Fibroblast of lung (primary cell): ENCODE measurements at regions not wholly inside any gene's neighbourhood (a gene's known extent, or its start where the extent isn't known, plus 50 kb on each side); places are given as distances from the start of the nearest gene placed in this dataset.
"Not testable (repeated sequence)": the region's sequence is repeated elsewhere in the genome, so short reads cannot be mapped to it uniquely, and the experiment has no call there.

Experiments used
- DNase-seq, 2 donors: peaks; one replicate each; pipeline versions ENCODE4 v3.0.0 to v3.0.0-alpha.2; 2010; ENCODE audit warnings: low read depth in 2 of 2
- H2AFZ ChIP-seq: 2 replicates; pipeline ENCODE4 v1.5.1; 2012; ENCODE audit warnings: low read length, control low read depth, inconsistent platforms
- H3K27ac ChIP-seq: 2 replicates; pipeline ENCODE4 v1.5.1; 2011; ENCODE audit warnings: low read length, control low read depth; ENCODE audit not compliant: insufficient read depth
- H3K27me3 ChIP-seq: 2 replicates; pipeline ENCODE4 v1.5.1; 2011; ENCODE audit warnings: mild to moderate bottlenecking, low read length; ENCODE audit not compliant: control insufficient read depth, insufficient read depth
- H3K36me3 ChIP-seq: 2 replicates; pipeline ENCODE4 v1.5.1; 2011; ENCODE audit warnings: low read length; ENCODE audit not compliant: control insufficient read depth, insufficient read depth
- H3K4me1 ChIP-seq: 2 replicates; pipeline ENCODE4 v1.5.1; 2011; ENCODE audit warnings: low read length; ENCODE audit not compliant: control insufficient read depth, insufficient read depth; ENCODE audit errors: extremely low read depth
- H3K4me2 ChIP-seq: 2 replicates; pipeline ENCODE4 v1.5.1; 2011; ENCODE audit warnings: low read length, control low read depth; ENCODE audit not compliant: insufficient read depth; ENCODE audit errors: extremely low read depth
- H3K4me3 ChIP-seq, 4 experiments: fragments of 200-600 bp in 1 of 4; sonication (generic) in 1 of 4; replicated peaks in 1 of 4; 2 replicates each; pipeline ENCODE4 v1.5.1; 2011 to 2016; ENCODE audit warnings: low read length in 4 of 4, low read depth in 3 of 4, mild to moderate bottlenecking in 3 of 4, control low read depth in 2 of 4, inconsistent platforms in 1 of 4, mixed read lengths in 1 of 4; ENCODE audit not compliant: insufficient read depth in 1 of 4; ENCODE audit errors: control extremely low read depth in 1 of 4
- H3K79me2 ChIP-seq: 2 replicates; pipeline ENCODE4 v1.5.1; 2012; ENCODE audit warnings: mild to moderate bottlenecking, low read length, inconsistent platforms; ENCODE audit not compliant: control insufficient read depth, insufficient read depth
- H3K9ac ChIP-seq: 2 replicates; pipeline ENCODE4 v1.5.1; 2011; ENCODE audit warnings: mild to moderate bottlenecking, low read length, control low read depth; ENCODE audit not compliant: insufficient read depth
- H3K9me3 ChIP-seq: 2 replicates; pipeline ENCODE4 v1.5.1; 2012; ENCODE audit warnings: low read depth, low read length; ENCODE audit not compliant: control insufficient read depth, insufficient read depth
- H4K20me1 ChIP-seq: 2 replicates; pipeline ENCODE4 v1.5.1; 2011; ENCODE audit warnings: low read length; ENCODE audit not compliant: control insufficient read depth, insufficient read depth; ENCODE audit errors: extremely low read depth
- CTCF ChIP-seq, 2 donors: IDR thresholded peaks in 1 of 2; conservative IDR thresholded peaks in 1 of 2; 1 replicate in 1 of 2; 2 replicates in 1 of 2; pipeline ENCODE4 v1.5.1; 2011 to 2012; ENCODE audit warnings: low read length in 2 of 2, control low read depth in 1 of 2, inconsistent platforms in 1 of 2, low read depth in 1 of 2, mild to moderate bottlenecking in 1 of 2
- EZH2 ChIP-seq: IDR thresholded peaks from 2 replicates; pipeline ENCODE4 v1.5.1; 2012; ENCODE audit warnings: low read length, control low read depth, mild to moderate bottlenecking; ENCODE audit errors: missing control alignments

- Histone ChIP-seq H3K9ac (no peak overlapping the region), H3K79me2 (no peaks in the 10 kb centered on the region), H3K4me2 (no peak overlapping the region), H3K4me1 (no peaks in the 10 kb centered on the region), H4K20me1 (no peaks in the 10 kb centered on the region), H3K27me3 (no peaks in the 10 kb centered on the region), H2AFZ (no peak overlapping the region), H3K4me3 (no peak overlapping the region), H3K27ac (no peak overlapping the region), H3K36me3 (no peaks in the 10 kb centered on the region), H3K9me3 (no peaks in the 10 kb centered on the region)
- no peak for DNase-seq
- TF ChIP-seq EZH2, result no peak
- no peak for TF ChIP-seq CTCF (conservative IDR thresholded peaks at IDR 0.05 in 1 of 2, IDR thresholded peaks at IDR 0.05 in 1 of 2; ENCODE audit: low read depth in 1 of 2, low read length in 2 of 2)
These were observed 147.3 kb downstream of the DLL1 start for GRCh38 chr6:170143401-170144150.

GRCh38 chr6:170142559-170142958 lies 148.3 kb downstream of the DLL1 start:
- Histone ChIP-seq H2AFZ (no peak overlapping the region), H3K36me3 (no peaks in the 10 kb centered on the region), H3K9me3 (no peaks in the 10 kb centered on the region), H3K27ac (no peak overlapping the region), H3K9ac (no peak overlapping the region), H3K4me1 (no peaks in the 10 kb centered on the region), H3K79me2 (no peaks in the 10 kb centered on the region), H3K4me3 (no peak overlapping the region), H3K4me2 (no peak overlapping the region), H4K20me1 (no peaks in the 10 kb centered on the region), H3K27me3 (no peaks in the 10 kb centered on the region)
- TF ChIP-seq CTCF (conservative IDR thresholded peaks at IDR 0.05 in 1 of 2, IDR thresholded peaks at IDR 0.05 in 1 of 2; ENCODE audit: low read depth in 1 of 2, low read length in 2 of 2) (no peak), EZH2 (no peak)
- no peak for DNase-seq

GRCh38 chr6:170141061-170141460 lies 149.8 kb downstream of the DLL1 start:
- H3K4me3 ChIP-seq, H4K20me1 ChIP-seq, DNase-seq, H3K4me1 ChIP-seq, H3K27me3 ChIP-seq, H3K4me2 ChIP-seq, H3K36me3 ChIP-seq, H3K79me2 ChIP-seq, H3K27ac ChIP-seq, H3K9ac ChIP-seq, H2AFZ ChIP-seq, H3K9me3 ChIP-seq: not testable (repeated sequence)
